Esophagus muscularis mucosa (tissue), 4 donors: ENCODE measurements at regions not wholly inside any gene's neighbourhood (a gene's known extent, or its start where the extent isn't known, plus 50 kb on each side); places are given as distances from the start of the nearest gene placed in this dataset.

Source experiments
- CTCF ChIP-seq, 3 experiments: fragments of 200-600 bp in 2 of 3; fragments of 450-650 bp in 1 of 3; sonication (generic) in 2 of 3; IDR thresholded peaks; one replicate each; pipeline ENCODE4 v1.5.1; 2017 to 2019; ENCODE audit warnings: antibody characterized with exemption in 3 of 3, mild to moderate bottlenecking in 2 of 3, moderate library complexity in 1 of 3
- EP300 ChIP-seq: sonication (generic); formaldehyde crosslinking; IDR thresholded peaks from one replicate; pipeline ENCODE4 v1.6.1; 2017; ENCODE audit warnings: antibody characterized with exemption
- POLR2A ChIP-seq: fragments of 450-650 bp; IDR thresholded peaks from one replicate; pipeline ENCODE4 v1.6.1; 2017; ENCODE audit warnings: antibody characterized with exemption, moderate library complexity, mild to moderate bottlenecking, low read depth
- POLR2AphosphoS5 ChIP-seq, 2 donors: sonication (generic); formaldehyde crosslinking; IDR thresholded peaks; one replicate each; pipeline ENCODE4 v1.6.1; 2017; ENCODE audit warnings: antibody characterized with exemption in 2 of 2

- TF ChIP-seq CTCF (IDR thresholded peaks at IDR 0.05) (no peak), POLR2AphosphoS5 (IDR thresholded peaks at IDR 0.05) (no peak), POLR2A (no peak), EP300 (no peak)
Observed at GRCh38 chrX:36480441-36480990, 527.6 kb upstream of the FAM47C start.
